WERI-Rb-1 (cell line): ENCODE measurements at regions not wholly inside any gene's neighbourhood (a gene's known extent, or its start where the extent isn't known, plus 50 kb on each side); places are given as distances from the start of the nearest gene placed in this dataset.

Experiments used
- DNase-seq: peaks from one replicate; pipeline ENCODE4 v3.0.0-alpha.2; 2020
- H3K27ac ChIP-seq: fragments of 250-450 bp; sonication (Bioruptor Pico); 2 replicates; pipeline ENCODE4 v1.5.1; 2020; ENCODE audit warnings: mild to moderate bottlenecking, moderate library complexity
- H3K27me3 ChIP-seq: fragments of 250-450 bp; sonication (Bioruptor Pico); 2 replicates; pipeline ENCODE4 v1.5.1; 2021; ENCODE audit warnings: mild to moderate bottlenecking, low read depth, moderate library complexity; ENCODE audit not compliant: insufficient read depth, severe bottlenecking
- H3K36me3 ChIP-seq: fragments of 250-450 bp; sonication (Bioruptor Pico); 2 replicates; pipeline ENCODE4 v1.5.1; 2020; ENCODE audit warnings: mild to moderate bottlenecking, moderate library complexity
- H3K4me3 ChIP-seq: 2 replicates; pipeline ENCODE4 v1.5.1; 2011; ENCODE audit warnings: low read depth, mild to moderate bottlenecking, control low read depth, low read length
- H3K9me3 ChIP-seq: fragments of 250-450 bp; sonication (Bioruptor Pico); 2 replicates; pipeline ENCODE4 v1.5.1; 2021; ENCODE audit warnings: mild to moderate bottlenecking, moderate library complexity; ENCODE audit not compliant: severe bottlenecking
- TF ChIP-seq, protein P1 (sequence below): IDR thresholded peaks from 2 replicates; pipeline ENCODE4 v1.5.1; 2011; ENCODE audit warnings: low read depth, mild to moderate bottlenecking, control low read depth, inconsistent platforms, low read length

DNA sequence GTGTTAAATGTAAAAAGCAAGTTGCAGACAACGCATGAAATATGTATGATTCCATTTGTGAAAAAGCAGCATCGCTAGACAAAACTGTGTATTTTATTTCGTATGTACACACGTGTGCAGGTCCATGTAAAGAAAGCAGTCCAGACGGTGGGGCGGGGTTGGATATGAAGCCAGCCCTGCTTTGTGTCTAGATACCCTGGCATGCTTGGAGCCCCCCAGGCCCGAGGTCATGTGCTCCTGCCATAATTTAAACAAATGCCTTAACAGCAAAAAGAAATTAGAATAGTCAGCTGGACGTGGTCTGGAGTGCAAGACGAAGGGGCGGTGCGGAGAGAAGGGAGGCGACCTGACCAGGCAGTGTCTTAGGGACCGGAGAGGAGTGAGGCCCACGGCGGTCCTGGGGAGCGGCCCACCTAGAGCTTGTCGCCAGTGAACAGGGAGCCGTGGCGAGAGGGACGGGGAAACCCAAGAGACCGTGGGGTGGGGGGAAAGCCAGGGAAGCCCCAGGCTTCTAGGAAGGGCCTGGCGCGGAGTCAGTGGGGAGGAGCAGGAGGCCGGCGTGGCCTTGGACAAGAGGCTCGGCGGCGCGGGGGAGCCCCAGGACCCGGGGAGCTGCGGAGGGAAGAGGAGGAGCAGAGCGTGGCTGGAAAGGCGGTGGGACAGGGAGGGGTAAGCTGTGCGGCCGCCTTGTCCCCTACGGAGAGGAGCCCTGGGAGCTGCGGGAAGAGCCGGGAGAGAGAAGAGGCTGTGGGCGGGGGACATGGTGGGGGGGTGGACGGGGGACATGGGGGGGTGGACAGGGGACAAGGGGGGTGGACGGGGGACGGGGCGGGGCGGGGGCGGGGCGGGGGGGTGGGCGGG lies 118.5 kb upstream of the C14orf180 start:
- no peak overlapping the region for H3K27ac ChIP-seq
- no peaks in the 10 kb centered on the region for H3K9me3 ChIP-seq
- peak overlapping the region; percentile 14; the same call in 1 of the 2 replicates for H3K4me3 ChIP-seq
- peak; percentile 44 for DNase-seq
- H3K36me3 ChIP-seq, result no peaks in the 10 kb centered on the region
- H3K27me3 ChIP-seq, result no peaks in the 10 kb centered on the region
- TF ChIP-seq, protein P1, sequence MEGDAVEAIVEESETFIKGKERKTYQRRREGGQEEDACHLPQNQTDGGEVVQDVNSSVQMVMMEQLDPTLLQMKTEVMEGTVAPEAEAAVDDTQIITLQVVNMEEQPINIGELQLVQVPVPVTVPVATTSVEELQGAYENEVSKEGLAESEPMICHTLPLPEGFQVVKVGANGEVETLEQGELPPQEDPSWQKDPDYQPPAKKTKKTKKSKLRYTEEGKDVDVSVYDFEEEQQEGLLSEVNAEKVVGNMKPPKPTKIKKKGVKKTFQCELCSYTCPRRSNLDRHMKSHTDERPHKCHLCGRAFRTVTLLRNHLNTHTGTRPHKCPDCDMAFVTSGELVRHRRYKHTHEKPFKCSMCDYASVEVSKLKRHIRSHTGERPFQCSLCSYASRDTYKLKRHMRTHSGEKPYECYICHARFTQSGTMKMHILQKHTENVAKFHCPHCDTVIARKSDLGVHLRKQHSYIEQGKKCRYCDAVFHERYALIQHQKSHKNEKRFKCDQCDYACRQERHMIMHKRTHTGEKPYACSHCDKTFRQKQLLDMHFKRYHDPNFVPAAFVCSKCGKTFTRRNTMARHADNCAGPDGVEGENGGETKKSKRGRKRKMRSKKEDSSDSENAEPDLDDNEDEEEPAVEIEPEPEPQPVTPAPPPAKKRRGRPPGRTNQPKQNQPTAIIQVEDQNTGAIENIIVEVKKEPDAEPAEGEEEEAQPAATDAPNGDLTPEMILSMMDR, result no peak

- peak; percentile 88 for DNase-seq
- no peaks in the 10 kb centered on the region for H3K36me3 ChIP-seq
- no peaks in the 10 kb centered on the region for H3K27me3 ChIP-seq
- TF ChIP-seq, protein P1, result no peak
- H3K4me3 ChIP-seq, result peak overlapping the region; percentile 83
- no peaks in the 10 kb centered on the region for H3K9me3 ChIP-seq
- H3K27ac ChIP-seq, result peak overlapping the region; percentile 75
These were observed 117.7 kb upstream of the C14orf180 start for GRCh38 chr14:104461676-104462449.

DNA sequence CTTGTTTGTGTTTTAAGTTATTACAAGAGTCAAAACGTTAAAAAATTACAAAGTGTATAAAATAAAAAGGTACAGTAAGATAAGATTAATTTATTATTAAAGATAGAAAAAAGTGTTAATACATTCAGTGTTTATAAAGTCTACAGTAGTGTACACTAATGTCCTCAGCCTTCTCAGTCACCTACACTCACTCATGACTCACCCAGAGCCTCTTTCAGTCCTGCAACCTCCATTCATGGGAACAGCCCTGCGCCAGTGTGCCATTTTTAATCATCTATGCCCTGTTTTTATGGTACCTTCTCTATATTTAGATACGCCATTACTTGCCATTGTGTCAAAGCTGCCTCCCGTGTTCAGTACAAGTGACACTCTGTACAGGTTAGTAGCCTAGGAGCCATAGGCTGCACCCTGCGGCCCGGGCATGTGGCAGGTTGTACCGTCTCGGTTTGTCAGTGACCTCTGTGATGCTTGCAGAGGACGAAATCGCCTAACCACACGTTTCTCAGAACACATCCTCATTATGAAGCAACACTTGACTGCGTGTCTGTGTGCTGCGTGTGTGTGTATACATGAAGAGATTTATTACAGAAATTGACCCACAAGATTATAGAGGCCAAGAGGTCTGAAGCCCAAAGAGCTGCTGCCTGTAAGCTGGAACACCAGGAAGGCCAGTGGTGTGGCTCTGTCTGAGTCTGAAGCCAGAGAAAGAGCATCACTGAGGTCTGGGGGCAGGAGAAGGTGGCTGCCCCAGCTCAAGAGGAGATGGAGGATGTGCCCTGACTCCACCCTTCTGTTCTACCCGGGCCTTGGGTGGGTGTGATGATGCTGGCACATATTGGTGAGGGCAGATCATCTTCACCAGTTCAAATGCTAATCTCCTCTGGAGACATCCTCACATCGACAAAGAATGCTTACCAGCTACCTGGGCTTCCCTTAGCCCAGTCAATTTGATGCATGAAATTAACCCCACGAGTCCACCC lies 116.6 kb upstream of the C14orf180 start:
- DNase-seq, result no peak
- peak overlapping the region; percentile 83 for H3K4me3 ChIP-seq
- no peaks in the 10 kb centered on the region for H3K9me3 ChIP-seq
- TF ChIP-seq, protein P1, result no peak
- no peak overlapping the region; the same call in 1 of the 2 replicates for H3K27ac ChIP-seq
- H3K27me3 ChIP-seq, result no peaks in the 10 kb centered on the region
- H3K36me3 ChIP-seq, result no peaks in the 10 kb centered on the region

DNA sequence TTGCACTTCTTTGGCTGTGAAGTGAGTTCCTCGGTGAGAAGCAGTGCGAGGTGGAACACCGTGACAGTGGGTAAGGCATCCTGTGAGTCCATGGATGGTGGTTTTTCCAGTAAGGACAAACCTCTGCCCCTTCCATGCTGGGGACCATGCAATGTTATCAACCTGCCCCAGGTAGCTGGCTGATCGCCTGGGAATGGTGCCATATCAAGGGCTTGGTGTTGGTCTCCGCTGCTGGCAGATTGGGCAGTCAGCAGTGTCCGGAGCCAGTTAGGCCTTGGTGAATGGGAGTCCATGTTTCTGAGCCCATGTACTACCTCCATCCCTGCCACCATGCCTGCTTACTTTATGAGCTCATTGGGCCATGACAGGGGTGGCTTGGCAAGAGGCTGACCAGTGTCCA lies 114.7 kb upstream of the C14orf180 start:
- TF ChIP-seq, protein P1, result no peak
- H3K27me3 ChIP-seq, result no peaks in the 10 kb centered on the region
- H3K36me3 ChIP-seq, result no peaks in the 10 kb centered on the region
- DNase-seq, result no peak
- no peak overlapping the region for H3K27ac ChIP-seq
- no peaks in the 10 kb centered on the region for H3K9me3 ChIP-seq
- no peak overlapping the region for H3K4me3 ChIP-seq
